ENCODE measurements at regions not wholly inside any gene's neighbourhood (a gene's known extent, or its start where the extent isn't known, plus 50 kb on each side); places are given as distances from the start of the nearest gene placed in this dataset.

DNA sequence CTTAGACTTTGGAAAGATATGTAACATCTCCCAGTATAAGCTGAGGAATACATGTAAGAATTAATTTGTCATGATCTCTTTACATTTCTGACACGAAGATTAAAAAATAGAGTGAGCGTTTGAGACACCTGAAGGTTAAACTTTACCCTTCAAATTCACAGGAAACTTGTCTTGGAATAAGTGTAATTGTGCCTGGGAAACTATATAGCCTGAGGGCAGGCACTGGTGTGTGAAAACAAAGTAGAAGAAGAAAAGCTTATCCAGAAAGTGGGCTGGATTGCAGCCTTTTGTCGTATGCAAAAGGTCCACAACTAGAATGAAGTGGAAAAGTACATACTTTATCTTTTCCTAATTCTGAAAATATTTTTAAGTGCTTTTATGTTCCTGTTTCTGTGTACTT is 275.7 kb upstream of the TCF21 start:
- TF ChIP-seq, protein P1, sequence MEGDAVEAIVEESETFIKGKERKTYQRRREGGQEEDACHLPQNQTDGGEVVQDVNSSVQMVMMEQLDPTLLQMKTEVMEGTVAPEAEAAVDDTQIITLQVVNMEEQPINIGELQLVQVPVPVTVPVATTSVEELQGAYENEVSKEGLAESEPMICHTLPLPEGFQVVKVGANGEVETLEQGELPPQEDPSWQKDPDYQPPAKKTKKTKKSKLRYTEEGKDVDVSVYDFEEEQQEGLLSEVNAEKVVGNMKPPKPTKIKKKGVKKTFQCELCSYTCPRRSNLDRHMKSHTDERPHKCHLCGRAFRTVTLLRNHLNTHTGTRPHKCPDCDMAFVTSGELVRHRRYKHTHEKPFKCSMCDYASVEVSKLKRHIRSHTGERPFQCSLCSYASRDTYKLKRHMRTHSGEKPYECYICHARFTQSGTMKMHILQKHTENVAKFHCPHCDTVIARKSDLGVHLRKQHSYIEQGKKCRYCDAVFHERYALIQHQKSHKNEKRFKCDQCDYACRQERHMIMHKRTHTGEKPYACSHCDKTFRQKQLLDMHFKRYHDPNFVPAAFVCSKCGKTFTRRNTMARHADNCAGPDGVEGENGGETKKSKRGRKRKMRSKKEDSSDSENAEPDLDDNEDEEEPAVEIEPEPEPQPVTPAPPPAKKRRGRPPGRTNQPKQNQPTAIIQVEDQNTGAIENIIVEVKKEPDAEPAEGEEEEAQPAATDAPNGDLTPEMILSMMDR (IDR thresholded peaks at IDR 0.05), result no peak
- TF ChIP-seq POLR2A (IDR thresholded peaks at IDR 0.05), result no peak
